D721Med (cell line): ENCODE measurements at regions not wholly inside any gene's neighbourhood (a gene's known extent, or its start where the extent isn't known, plus 50 kb on each side); places are given as distances from the start of the nearest gene placed in this dataset.

Experiments
- DNase-seq: peaks from one replicate; pipeline ENCODE4 v3.0.0; 2011; ENCODE audit warnings: low spot score; ENCODE audit not compliant: insufficient read length
- FAIRE-seq: peaks from 2 replicates; lab custom pipeline; 2011; peaks lifted over from hg19 to GRCh38; lab: Jason Lieb, UNC
- CTCF ChIP-seq: IDR thresholded peaks from 2 replicates; pipeline ENCODE4 v1.5.1; 2012; ENCODE audit warnings: mild to moderate bottlenecking, control low read depth; ENCODE audit not compliant: insufficient read depth; ENCODE audit errors: missing control alignments

DNA sequence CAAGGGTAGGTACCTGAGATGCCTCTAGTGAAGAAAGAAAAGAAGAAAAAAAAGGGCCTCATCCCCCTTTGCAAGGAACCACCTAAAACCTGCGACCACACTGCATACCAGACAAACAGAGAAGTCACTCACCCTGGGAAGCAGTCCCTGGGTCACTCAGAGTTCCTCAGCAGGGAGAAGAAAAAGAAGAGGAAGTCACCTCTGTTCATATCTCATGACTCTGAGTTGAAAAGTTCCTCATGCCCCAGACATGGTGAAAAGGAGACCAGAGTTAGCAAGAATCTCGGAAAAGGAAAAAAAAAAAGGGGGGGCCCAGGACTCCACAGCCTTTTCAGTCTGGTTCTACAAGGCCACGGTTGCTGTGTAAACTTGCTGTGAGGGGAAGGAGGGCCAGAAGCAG lies 478.4 kb upstream of the NRXN1 start:
- FAIRE-seq = no peak
- no peak for TF ChIP-seq CTCF
- no peak for DNase-seq

GRCh38 chr2:51505533-51505932 lies 473.6 kb upstream of the NRXN1 start:
- no peak for DNase-seq
- FAIRE-seq = no peak
- TF ChIP-seq CTCF = no peak

GRCh38 chr2:51490576-51491234 lies 458.8 kb upstream of the NRXN1 start:
- no peak for FAIRE-seq
- no peak for TF ChIP-seq CTCF
- DNase-seq = no peak

- no peak for FAIRE-seq
These were observed 452.7 kb upstream of the NRXN1 start for GRCh38 chr2:51484605-51485004.

GRCh38 chr2:51483720-51484119 lies 451.8 kb upstream of the NRXN1 start:
- DNase-seq (no peak), FAIRE-seq (peak; percentile 25)
- TF ChIP-seq CTCF = no peak

More at GRCh38 chr2:51484605-51485004, 452.7 kb upstream of the NRXN1 start:
- no peak for TF ChIP-seq CTCF
- DNase-seq = no peak

GRCh38 chr2:51472783-51473182 lies 440.9 kb upstream of the NRXN1 start:
- no peak for TF ChIP-seq CTCF
- DNase-seq (no peak), FAIRE-seq (no peak)

GRCh38 chr2:51472300-51472699 lies 440.4 kb upstream of the NRXN1 start:
- TF ChIP-seq CTCF = no peak
- DNase-seq (no peak), FAIRE-seq (no peak)
